ENCODE measurements at regions not wholly inside any gene's neighbourhood (a gene's known extent, or its start where the extent isn't known, plus 50 kb on each side); places are given as distances from the start of the nearest gene placed in this dataset.

- in situ Hi-C loops (cut with HindIII; ENCODE audit: low pct_unique_long_range_greater_than_20kb, low sequenced_read_pairs): no loop called here
- no peak for DNase-seq (ENCODE audit: low read depth, low spot score)
These were observed 608.4 kb upstream of the HTR2C start for GRCh38 chrX:113975441-113975840.

DNA sequence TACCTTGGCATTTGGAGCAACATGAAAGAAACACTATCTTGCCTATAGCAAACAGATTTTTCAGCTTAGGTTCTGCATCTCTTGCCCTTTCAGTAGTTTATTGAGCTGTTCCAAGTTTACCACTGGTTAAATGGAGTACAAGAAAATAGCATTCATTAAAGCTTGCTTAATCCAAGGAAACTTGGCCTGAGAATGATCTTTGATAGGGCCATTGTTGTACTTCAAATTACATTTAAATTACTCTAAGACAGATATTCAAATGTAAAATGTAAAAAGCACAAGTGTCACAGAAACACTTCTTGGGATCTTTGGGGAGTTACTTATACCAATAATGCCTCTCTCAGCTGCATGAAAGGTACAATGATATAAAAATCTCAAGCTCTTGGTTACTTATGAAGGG lies 609.0 kb upstream of the HTR2C start:
- in situ Hi-C loops (cut with HindIII; ENCODE audit: low pct_unique_long_range_greater_than_20kb, low sequenced_read_pairs): no loop called here
- DNase-seq (ENCODE audit: low read depth, low spot score): no peak

GRCh38 chrX:113973706-113974105 lies 610.2 kb upstream of the HTR2C start:
- in situ Hi-C loops (cut with HindIII; ENCODE audit: low pct_unique_long_range_greater_than_20kb, low sequenced_read_pairs): no loop called here
- DNase-seq (ENCODE audit: low read depth, low spot score): no peak

- no peak for DNase-seq (ENCODE audit: low read depth, low spot score)
- in situ Hi-C loops (cut with HindIII; ENCODE audit: low pct_unique_long_range_greater_than_20kb, low sequenced_read_pairs): no loop called here
These were observed 617.1 kb upstream of the HTR2C start for GRCh38 chrX:113966791-113967190.

DNA sequence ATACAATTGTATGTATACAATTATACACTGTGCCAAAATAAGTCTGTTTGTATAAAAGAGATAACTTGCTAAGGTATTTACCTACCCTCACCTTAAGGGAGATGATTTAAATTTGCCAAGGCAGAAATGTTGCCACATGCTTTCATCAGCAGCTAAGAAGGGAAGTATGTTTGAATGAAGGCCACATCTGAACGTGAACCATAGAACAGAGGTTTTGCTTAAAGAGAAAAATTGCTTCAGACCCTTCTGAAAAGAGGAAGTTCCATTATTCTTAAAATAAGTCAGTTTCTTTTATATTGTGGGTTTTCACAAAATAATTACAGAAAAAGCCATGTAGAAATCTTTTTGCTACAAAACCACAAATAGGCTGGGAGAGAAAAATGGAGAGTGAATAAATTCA lies 621.5 kb upstream of the HTR2C start:
- DNase-seq (ENCODE audit: low read depth, low spot score): no peak
- in situ Hi-C loops (cut with HindIII; ENCODE audit: low pct_unique_long_range_greater_than_20kb, low sequenced_read_pairs): no loop called here

GRCh38 chrX:113959912-113960626 lies 623.8 kb upstream of the HTR2C start:
- no peak for DNase-seq (ENCODE audit: low read depth, low spot score)
- in situ Hi-C loops (cut with HindIII; ENCODE audit: low pct_unique_long_range_greater_than_20kb, low sequenced_read_pairs): no loop called here

DNA sequence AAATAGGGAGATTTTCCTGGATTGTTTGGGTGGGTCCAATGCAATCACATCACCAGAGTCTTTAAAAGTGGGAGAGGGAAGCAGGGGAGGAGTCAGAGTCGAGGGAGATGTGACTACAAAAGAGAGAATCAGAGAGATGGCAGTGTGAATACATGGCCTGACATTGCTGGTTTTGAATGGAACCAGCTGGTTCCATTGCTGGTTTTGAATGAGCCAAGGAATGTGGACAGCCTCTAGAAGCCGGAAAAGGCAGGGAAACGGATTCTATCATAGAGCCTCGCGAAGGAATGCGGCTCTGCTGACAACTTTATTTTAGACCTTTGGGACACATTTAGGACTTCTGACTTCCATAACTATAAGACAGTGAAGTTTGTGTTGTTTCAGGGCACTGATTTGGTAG lies 627.0 kb upstream of the HTR2C start:
- no peak for DNase-seq (ENCODE audit: low read depth, low spot score)
- in situ Hi-C loops (cut with HindIII; ENCODE audit: low pct_unique_long_range_greater_than_20kb, low sequenced_read_pairs): no loop called here

DNA sequence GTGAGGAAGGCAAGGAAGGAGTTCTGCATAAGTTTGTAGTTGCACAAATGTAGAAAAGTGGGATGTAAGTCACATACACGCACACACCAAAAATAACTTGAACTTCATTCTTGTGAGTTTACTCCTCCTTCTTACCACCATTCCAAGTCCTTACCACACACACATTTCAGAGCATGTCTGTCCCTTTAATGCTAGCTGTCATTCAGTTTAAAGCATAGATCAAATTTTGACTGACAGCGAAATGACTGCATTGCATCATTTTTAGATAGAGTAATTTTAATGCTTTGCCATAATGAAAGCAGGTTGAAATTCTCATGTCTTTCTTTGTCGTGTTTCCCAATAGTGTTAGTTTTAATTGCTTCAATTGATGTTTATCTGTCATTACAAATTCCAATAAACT lies 629.6 kb upstream of the HTR2C start:
- in situ Hi-C loops (cut with HindIII; ENCODE audit: low pct_unique_long_range_greater_than_20kb, low sequenced_read_pairs): no loop called here
- no peak for DNase-seq (ENCODE audit: low read depth, low spot score)

- in situ Hi-C loops (cut with HindIII; ENCODE audit: low pct_unique_long_range_greater_than_20kb, low sequenced_read_pairs): no loop called here
- no peak for DNase-seq (ENCODE audit: low read depth, low spot score)
These were observed 633.7 kb upstream of the HTR2C start for GRCh38 chrX:113950081-113950678.

- in situ Hi-C loops (cut with HindIII; ENCODE audit: low pct_unique_long_range_greater_than_20kb, low sequenced_read_pairs): no loop called here
- DNase-seq (ENCODE audit: low read depth, low spot score): no peak
These were observed 636.3 kb upstream of the HTR2C start for GRCh38 chrX:113947548-113947947.

DNA sequence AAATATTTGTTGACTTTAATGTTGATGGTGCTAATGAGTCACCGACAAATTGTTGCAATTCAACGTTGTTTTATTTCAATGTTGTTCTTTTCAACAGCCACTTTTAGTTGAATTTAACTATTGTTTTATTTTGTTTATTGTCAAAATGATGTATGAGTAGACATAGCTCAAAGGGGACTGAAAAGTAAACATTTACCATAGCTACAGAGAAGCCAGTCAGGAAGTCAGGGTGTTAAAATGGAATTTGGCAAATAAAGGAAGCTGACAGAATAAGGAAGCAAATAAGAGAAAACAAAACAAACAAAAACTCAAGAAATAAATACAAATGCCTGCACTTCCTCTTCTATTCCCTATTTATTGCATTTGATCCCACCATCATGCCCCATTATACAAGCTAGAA lies 648.4 kb upstream of the HTR2C start:
- in situ Hi-C loops (cut with HindIII; ENCODE audit: low pct_unique_long_range_greater_than_20kb, low sequenced_read_pairs): no loop called here
- DNase-seq (ENCODE audit: low read depth, low spot score): no peak

DNA sequence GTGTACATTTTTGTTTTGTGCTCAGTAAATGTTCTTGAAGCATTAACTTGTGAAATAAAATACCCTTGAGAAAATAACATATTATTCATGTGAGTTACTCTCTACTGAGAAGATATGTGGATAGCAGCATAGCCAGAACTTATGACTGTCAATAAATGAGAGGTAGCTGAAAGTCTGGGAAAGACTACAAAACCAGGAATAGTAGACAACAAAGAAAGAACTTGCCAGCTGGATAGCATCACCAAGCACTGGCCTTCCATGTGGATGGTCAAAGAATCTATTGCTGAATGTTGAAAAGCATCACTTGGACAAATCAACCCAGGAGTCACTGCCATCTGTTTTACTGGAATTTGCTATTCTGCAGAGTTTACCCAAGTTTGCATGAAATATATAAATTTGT lies 650.0 kb upstream of the HTR2C start:
- in situ Hi-C loops (cut with HindIII; ENCODE audit: low pct_unique_long_range_greater_than_20kb, low sequenced_read_pairs): no loop called here
- DNase-seq (ENCODE audit: low read depth, low spot score): no peak

- in situ Hi-C loops (cut with HindIII; ENCODE audit: low pct_unique_long_range_greater_than_20kb, low sequenced_read_pairs): no loop called here
- peak; percentile 72 for DNase-seq (ENCODE audit: low read depth, low spot score)
These were observed 654.9 kb upstream of the HTR2C start for GRCh38 chrX:113929004-113929403.

GRCh38 chrX:113920661-113921060 lies 663.2 kb upstream of the HTR2C start:
- no peak for DNase-seq (ENCODE audit: low read depth, low spot score)
- in situ Hi-C loops (cut with HindIII; ENCODE audit: low pct_unique_long_range_greater_than_20kb, low sequenced_read_pairs): no loop called here

DNA sequence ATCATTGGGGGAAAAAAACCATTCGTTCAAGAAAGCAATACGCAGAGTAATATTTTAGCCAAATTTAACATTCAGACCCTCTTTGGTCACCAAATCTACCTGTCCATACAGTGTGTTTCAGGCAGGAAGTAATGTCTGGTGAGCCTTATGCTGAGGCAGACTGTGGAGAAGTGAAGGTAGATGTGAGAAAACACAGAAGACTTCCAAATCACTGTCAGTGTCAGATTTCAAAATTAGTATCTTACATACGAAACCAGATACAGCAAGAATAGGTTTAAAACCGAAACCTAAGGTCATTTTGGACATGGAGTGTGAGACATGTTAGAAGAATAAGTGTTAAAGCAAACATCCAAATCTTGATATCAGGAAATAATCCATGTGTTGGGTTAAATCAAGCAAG lies 664.5 kb upstream of the HTR2C start:
- DNase-seq (ENCODE audit: low read depth, low spot score): no peak
- in situ Hi-C loops (cut with HindIII; ENCODE audit: low pct_unique_long_range_greater_than_20kb, low sequenced_read_pairs): no loop called here

DNA sequence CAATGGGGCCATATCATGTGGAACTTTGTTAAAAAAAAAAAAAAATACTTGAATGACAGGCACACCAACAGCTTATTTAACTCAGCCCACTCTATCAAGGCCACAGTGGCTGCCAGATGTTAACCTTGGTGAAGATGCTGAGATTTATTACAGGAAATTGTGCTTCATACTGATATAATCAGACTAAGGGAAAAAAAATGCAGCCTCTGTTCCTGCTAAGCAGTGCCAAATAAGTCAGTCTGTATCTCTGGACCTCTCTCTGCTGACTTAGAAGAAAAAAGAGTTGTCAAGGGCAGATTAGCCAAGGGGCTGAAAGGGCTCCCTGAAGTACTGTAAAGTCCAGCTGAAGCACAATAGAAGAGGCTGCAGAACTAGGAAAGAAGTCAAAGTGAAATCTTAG lies 677.7 kb upstream of the HTR2C start:
- in situ Hi-C loops (cut with HindIII; ENCODE audit: low pct_unique_long_range_greater_than_20kb, low sequenced_read_pairs): no loop called here
- no peak for DNase-seq (ENCODE audit: low read depth, low spot score)

- in situ Hi-C loops (cut with HindIII; ENCODE audit: low pct_unique_long_range_greater_than_20kb, low sequenced_read_pairs): no loop called here
- no peak for DNase-seq (ENCODE audit: low read depth, low spot score)
These were observed 691.0 kb upstream of the HTR2C start for GRCh38 chrX:113892891-113893290.

DNA sequence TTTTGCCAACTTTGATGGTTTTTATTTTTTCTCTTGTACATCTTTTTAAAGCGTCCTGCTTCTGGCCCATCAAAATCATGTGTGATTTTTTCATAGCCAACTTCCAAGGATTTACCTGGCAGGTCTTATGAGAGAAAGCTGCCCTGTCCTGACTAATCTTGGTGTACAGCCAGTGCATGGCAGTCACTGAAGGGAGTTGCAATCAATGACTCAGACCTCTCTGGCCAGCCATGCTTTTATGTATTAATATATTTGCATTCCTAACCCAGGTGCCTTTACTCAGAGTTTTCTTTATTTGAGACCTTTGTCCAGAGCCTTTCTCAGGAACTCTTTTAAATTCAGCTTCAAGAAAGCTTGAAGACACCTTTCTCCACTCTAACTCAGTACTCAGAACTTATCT lies 691.5 kb upstream of the HTR2C start:
- in situ Hi-C loops (cut with HindIII; ENCODE audit: low pct_unique_long_range_greater_than_20kb, low sequenced_read_pairs): no loop called here
- DNase-seq (ENCODE audit: low read depth, low spot score): no peak

DNA sequence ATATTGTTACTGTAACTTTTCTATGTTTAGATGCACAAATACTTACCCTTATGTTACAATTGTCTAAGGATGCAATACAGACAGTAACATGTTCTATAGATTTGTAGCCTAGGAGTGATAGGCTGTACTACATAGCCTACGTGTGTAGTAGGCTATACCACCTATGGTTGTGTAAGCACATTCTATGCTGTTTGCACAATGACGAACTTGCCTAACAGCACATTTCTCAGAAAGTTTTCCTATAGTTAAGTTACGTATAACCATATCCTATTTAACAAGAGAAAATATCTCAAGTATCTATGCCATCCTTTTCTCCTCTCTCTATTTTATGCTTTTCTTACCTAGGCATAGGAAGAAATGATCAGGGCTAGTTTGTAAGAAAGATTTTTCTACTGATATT lies 710.8 kb upstream of the HTR2C start:
- in situ Hi-C loops (cut with HindIII; ENCODE audit: low pct_unique_long_range_greater_than_20kb, low sequenced_read_pairs): no loop called here
- no peak for DNase-seq (ENCODE audit: low read depth, low spot score)

DNA sequence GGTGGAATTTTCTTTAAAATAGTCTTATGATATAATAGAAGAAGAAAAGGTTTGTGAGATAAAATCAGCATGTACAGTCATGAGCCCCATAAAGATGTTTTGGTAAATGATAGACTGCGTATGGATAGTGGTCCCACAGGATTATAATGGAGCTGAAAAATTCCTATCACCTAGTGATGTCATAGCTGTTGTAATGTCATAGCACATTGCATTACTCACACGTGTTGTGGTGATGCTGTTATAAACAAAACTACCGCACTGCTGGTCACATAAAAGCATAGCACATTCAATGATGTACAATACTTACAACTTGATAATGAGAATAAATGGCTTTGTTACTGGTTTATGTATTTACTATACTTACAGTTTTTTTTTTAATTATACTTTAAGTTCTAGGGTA lies 715.2 kb upstream of the HTR2C start:
- no peak for DNase-seq (ENCODE audit: low read depth, low spot score)

More for the DNA sequence above, 715.2 kb upstream of the HTR2C start:
- in situ Hi-C loops (cut with HindIII; ENCODE audit: low pct_unique_long_range_greater_than_20kb, low sequenced_read_pairs): no loop called here
